GM12878 (cell line): ENCODE measurements at regions not wholly inside any gene's neighbourhood (a gene's known extent, or its start where the extent isn't known, plus 50 kb on each side); places are given as distances from the start of the nearest gene placed in this dataset.

Experiments
- ATAC-seq: fragments of 200-7000 bp; cut with Tn5 transposase; 3 replicates; pipeline ENCODE4 v1.9.1; 2020; ENCODE audit warnings: mild to moderate bottlenecking, moderate library complexity
- BruUV-seq: library from RNA; stranded (reverse); fragments of 400-500 nt; replicated peaks from 2 replicates; lab custom pipeline; 2021; lab: Mats Ljungman, UMichigan
- CTCF ChIA-PET: fragments of 300-600 bp; sonication (Branson Sonifier 250); formaldehyde crosslinking; extraction: SDS; loops from one replicate; lab custom pipeline; 2021; ENCODE audit warnings: inconsistent platforms; lab: Yijun Ruan, JAX
- POLR2A ChIA-PET: fragments of 350-600 bp; formaldehyde crosslinking; extraction: SDS; loops from one replicate; lab custom pipeline; 2021; ENCODE audit warnings: inconsistent platforms; lab: Charles Lee
- RAD21 ChIA-PET: fragments of 300-600 bp; sonication (Branson Sonifier 250); formaldehyde crosslinking; loops from one replicate; lab custom pipeline; 2023; ENCODE audit warnings: antibody characterized with exemption; ENCODE audit not compliant: unreplicated experiment; lab: Charles Lee
- SMC1A ChIA-PET: fragments of 300-600 bp; sonication (Branson Sonifier 250); formaldehyde crosslinking; loops from one replicate; lab custom pipeline; 2023; ENCODE audit not compliant: unreplicated experiment, uncharacterized antibody; lab: Charles Lee
- DNase-seq: peaks from one replicate; pipeline ENCODE4 v3.0.0-alpha.2; 2011; ENCODE audit warnings: low read depth, low spot score
- FAIRE-seq: peaks from 3 replicates; lab custom pipeline; 2011; peaks lifted over from hg19 to GRCh38; lab: Jason Lieb, UNC
- H2AFZ ChIP-seq: 2 replicates; pipeline ENCODE4 v1.6.0; 2011; ENCODE audit warnings: low read depth, low read length, control low read depth; ENCODE audit not compliant: control insufficient read depth
- H3K27ac ChIP-seq: 2 replicates; pipeline ENCODE4 v1.5.1; 2011; ENCODE audit warnings: control low read depth; ENCODE audit not compliant: control insufficient read depth, insufficient read depth
- H3K27me3 ChIP-seq, 2 experiments: replicated peaks in 1 of 2; 2 replicates each; pipeline versions ENCODE4 v1.6.0 to v1.6.1; 2011; ENCODE audit warnings: low read length in 1 of 2; ENCODE audit not compliant: control insufficient read depth in 2 of 2, insufficient read depth in 2 of 2
- H3K36me3 ChIP-seq, 2 experiments: 2 replicates each; pipeline ENCODE4 v1.5.1; 2011; ENCODE audit warnings: low read length in 1 of 2; ENCODE audit not compliant: control insufficient read depth in 2 of 2, insufficient read depth in 2 of 2
- H3K4me1 ChIP-seq: 2 replicates; pipeline ENCODE4 v1.6.1; 2011; ENCODE audit warnings: mild to moderate bottlenecking, low read length, moderate library complexity, mixed read lengths; ENCODE audit not compliant: control insufficient read depth, insufficient read depth
- H3K4me2 ChIP-seq: 2 replicates; pipeline ENCODE4 v1.6.0; 2011; ENCODE audit warnings: control low read depth; ENCODE audit not compliant: control insufficient read depth, insufficient read depth
- H3K4me3 ChIP-seq: fragments of 200-600 bp; sonication (generic); 2 replicates; pipeline ENCODE4 v1.5.1; 2016
- H3K79me2 ChIP-seq: 2 replicates; pipeline ENCODE4 v1.6.0; 2011; ENCODE audit warnings: low read length; ENCODE audit not compliant: control insufficient read depth, insufficient read depth
- H3K9ac ChIP-seq: 2 replicates; pipeline ENCODE4 v1.8.0; 2011; ENCODE audit warnings: low read length, control low read depth, mixed read lengths; ENCODE audit not compliant: control insufficient read depth, insufficient read depth
- H3K9me3 ChIP-seq: replicated peaks from 3 replicates; pipeline ENCODE4 v1.5.1; 2011; ENCODE audit warnings: mild to moderate bottlenecking, low read length; ENCODE audit not compliant: control insufficient read depth, insufficient read depth
- H4K20me1 ChIP-seq: 2 replicates; pipeline ENCODE4 v1.6.0; 2011; ENCODE audit not compliant: control insufficient read depth, insufficient read depth
- BHLHE40 ChIP-seq, 2 experiments: fragments of 450-650 bp in 1 of 2; IDR thresholded peaks; 2 replicates each; pipeline ENCODE4 v1.6.1; 2011 to 2017; ENCODE audit warnings: low read depth in 2 of 2, borderline replicate concordance in 1 of 2, improper control_type of control experiment in 1 of 2, low read length in 1 of 2, mild to moderate bottlenecking in 1 of 2
- CHD4 ChIP-seq: fragments of 200-600 bp; sonication (generic); IDR thresholded peaks from 2 replicates; pipeline ENCODE4 v1.6.1; 2016; ENCODE audit warnings: mild to moderate bottlenecking
- CREM ChIP-seq: IDR thresholded peaks from 2 replicates; pipeline ENCODE4 v1.6.1; 2014; ENCODE audit warnings: antibody characterized with exemption, low read depth
- ESRRA ChIP-seq: IDR thresholded peaks from 2 replicates; pipeline ENCODE4 v1.6.1; 2012; ENCODE audit warnings: mild to moderate bottlenecking, low read length, improper control_type of control experiment
- FOXK2 ChIP-seq: fragments of 450-650 bp; IDR thresholded peaks from 2 replicates; pipeline ENCODE4 v1.6.1; 2017; ENCODE audit warnings: mild to moderate bottlenecking, moderate library complexity
- IRF4 ChIP-seq: IDR thresholded peaks from 2 replicates; pipeline ENCODE4 v1.6.1; 2011; ENCODE audit warnings: low read depth, low read length
- MYC ChIP-seq: IDR thresholded peaks from 2 replicates; pipeline ENCODE4 v1.6.1; 2011; ENCODE audit warnings: mild to moderate bottlenecking, low read length, moderate library complexity, inconsistent platforms; ENCODE audit not compliant: insufficient read depth, insufficient replicate concordance, insufficient read length, severe bottlenecking
- RAD51 ChIP-seq: fragments of 450-650 bp; IDR thresholded peaks from 2 replicates; pipeline ENCODE4 v1.6.1; 2016; ENCODE audit warnings: moderate library complexity, mild to moderate bottlenecking, inconsistent platforms
- STAT1 ChIP-seq: fragments of 450-650 bp; conservative IDR thresholded peaks from 2 replicates; pipeline ENCODE4 v1.6.1; 2014; ENCODE audit warnings: antibody characterized with exemption, mild to moderate bottlenecking
- TAF1 ChIP-seq: IDR thresholded peaks from 2 replicates; pipeline ENCODE4 v1.6.1; 2011; ENCODE audit warnings: mild to moderate bottlenecking, low read depth, low read length, borderline replicate concordance
- WGBS: methylation state at CpG from one replicate; pipeline ENCODE4 v1.1.6; 2016; ENCODE audit warnings: low lambda C conversion rate; ENCODE audit not compliant: insufficient replicate concordance, insufficient coverage; ENCODE audit errors: missing lambda C conversion rate; 5-methylcytosine and 5-hydroxymethylcytosine counted together
- in situ Hi-C: fragments of 300-500 bp; cut with MboI; formaldehyde crosslinking; loops from 9 replicates; pipeline ENCODE4 v1.14.3; 2018; ENCODE audit warnings: mixed read lengths
- intact Hi-C: fragments of 100-400 bp; cut with micrococcal nuclease; formaldehyde crosslinking; loops from one replicate; pipeline ENCODE4 v1.14.2; 2022; ENCODE audit not compliant: unreplicated experiment
- TF ChIP-seq, protein P1 (sequence below): IDR thresholded peaks from 2 replicates; pipeline ENCODE4 v1.6.1; 2011; ENCODE audit warnings: low read depth, mild to moderate bottlenecking, low read length, moderate library complexity, borderline replicate concordance; ENCODE audit errors: extremely low read depth
- TF ChIP-seq, protein P2 (sequence below): fragments of 450-650 bp; IDR thresholded peaks from 2 replicates; pipeline ENCODE4 v1.6.1; 2017; ENCODE audit warnings: antibody characterized with exemption, mild to moderate bottlenecking, moderate library complexity

DNA sequence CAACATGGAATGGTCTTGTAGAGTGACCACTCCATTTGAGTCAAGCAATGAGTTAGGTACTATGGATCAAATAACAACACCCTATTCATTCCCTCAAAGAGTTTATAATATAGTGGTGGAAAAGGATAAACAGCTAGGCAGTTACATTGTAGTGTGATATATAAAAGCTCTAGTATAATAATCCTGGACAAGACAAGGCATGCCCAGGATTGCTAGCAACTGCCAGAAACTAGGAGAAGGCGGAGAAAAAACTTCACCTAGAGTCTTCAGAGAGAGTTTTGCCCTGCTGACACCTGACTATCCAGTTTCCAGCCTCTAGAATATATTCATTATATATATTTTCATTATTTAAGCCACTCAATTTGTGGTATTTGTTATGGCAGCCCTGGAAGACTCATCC lies 530.6 kb downstream of the KLF12 start:
- ChIA-PET POLR2A (no interaction called here), SMC1A (no interaction called here), RAD21 (no interaction called here), CTCF (no interaction called here)
- no peak for TF ChIP-seq BHLHE40 (IDR thresholded peaks at IDR 0.05; ENCODE audit: borderline replicate concordance in 1 of 2, low read depth in 2 of 2, low read length in 1 of 2)
- no peak for TF ChIP-seq STAT1
- TF ChIP-seq MYC, result no peak
- no peak for TF ChIP-seq RAD51
- Histone ChIP-seq H3K79me2 (no peaks in the 10 kb centered on the region), H3K4me1 (no peaks in the 10 kb centered on the region), H3K27me3 (no peaks in the 10 kb centered on the region), H4K20me1 (no peaks in the 10 kb centered on the region), H2AFZ (no peak overlapping the region), H3K36me3 (no peaks in the 10 kb centered on the region), H3K4me2 (no peak overlapping the region), H3K27ac (no peak overlapping the region), H3K9ac (no peak overlapping the region), H3K4me3 (no peak overlapping the region), H3K9me3 (no peaks in the 10 kb centered on the region)
- FAIRE-seq, result no peak
- no peak for ATAC-seq
- in situ Hi-C loops (no loop called here), intact Hi-C loops (no loop called here)
- BruUV-seq, result no TSS peak
- WGBS, result 0% methylated on average over 1 of the region's 1 CpG
- DNase-seq, result no peak

DNA sequence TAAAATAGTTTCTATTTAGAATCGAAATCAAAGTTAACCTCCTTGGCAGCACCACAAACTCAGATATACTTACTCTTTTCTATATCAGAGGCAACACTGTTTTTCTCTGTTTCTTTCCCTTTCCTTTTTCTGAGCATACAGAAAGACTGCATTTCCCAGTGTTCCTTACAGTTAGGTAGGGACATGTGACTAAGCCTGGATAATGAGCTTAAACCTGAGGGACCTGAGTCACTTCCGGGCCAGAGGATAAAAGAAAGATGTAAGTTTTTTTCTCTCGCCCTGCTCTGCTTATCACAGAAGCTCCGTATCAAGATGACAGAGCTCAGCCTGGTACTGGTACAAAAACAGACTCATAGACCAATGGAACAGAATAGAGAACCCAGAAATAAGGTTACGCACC lies 531.9 kb downstream of the KLF12 start:
- no peak for ATAC-seq
- Histone ChIP-seq H3K4me1 (no peaks in the 10 kb centered on the region), H2AFZ (no peak overlapping the region), H3K4me2 (no peak overlapping the region), H3K9me3 (no peaks in the 10 kb centered on the region), H4K20me1 (no peaks in the 10 kb centered on the region), H3K4me3 (no peak overlapping the region), H3K27ac (no peak overlapping the region), H3K9ac (no peak overlapping the region), H3K79me2 (no peaks in the 10 kb centered on the region), H3K27me3 (no peaks in the 10 kb centered on the region), H3K36me3 (no peaks in the 10 kb centered on the region)
- FAIRE-seq, result no peak
- WGBS, result 32% methylated on average over 5 of the region's 5 CpGs
- no peak for DNase-seq
- ChIA-PET SMC1A (interaction anchor here (1.0 kb wide), 1 partner anchor 10 kb away, joined by 3 read pairs; no protein-coding TSS in a partner anchor), POLR2A (no interaction called here), CTCF (interaction anchor here (0.6 kb wide), 1 partner anchor 314 kb away, joined by 3 read pairs; no protein-coding TSS in a partner anchor), RAD21 (no interaction called here)
- BruUV-seq, result no TSS peak
- TF ChIP-seq IRF4 (no peak), ESRRA (no peak), CREM (no peak), FOXK2 (no peak), TAF1 (no peak), CHD4 (no peak)
- TF ChIP-seq, protein P1, sequence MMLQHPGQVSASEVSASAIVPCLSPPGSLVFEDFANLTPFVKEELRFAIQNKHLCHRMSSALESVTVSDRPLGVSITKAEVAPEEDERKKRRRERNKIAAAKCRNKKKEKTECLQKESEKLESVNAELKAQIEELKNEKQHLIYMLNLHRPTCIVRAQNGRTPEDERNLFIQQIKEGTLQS, result no peak
- TF ChIP-seq, protein P2, sequence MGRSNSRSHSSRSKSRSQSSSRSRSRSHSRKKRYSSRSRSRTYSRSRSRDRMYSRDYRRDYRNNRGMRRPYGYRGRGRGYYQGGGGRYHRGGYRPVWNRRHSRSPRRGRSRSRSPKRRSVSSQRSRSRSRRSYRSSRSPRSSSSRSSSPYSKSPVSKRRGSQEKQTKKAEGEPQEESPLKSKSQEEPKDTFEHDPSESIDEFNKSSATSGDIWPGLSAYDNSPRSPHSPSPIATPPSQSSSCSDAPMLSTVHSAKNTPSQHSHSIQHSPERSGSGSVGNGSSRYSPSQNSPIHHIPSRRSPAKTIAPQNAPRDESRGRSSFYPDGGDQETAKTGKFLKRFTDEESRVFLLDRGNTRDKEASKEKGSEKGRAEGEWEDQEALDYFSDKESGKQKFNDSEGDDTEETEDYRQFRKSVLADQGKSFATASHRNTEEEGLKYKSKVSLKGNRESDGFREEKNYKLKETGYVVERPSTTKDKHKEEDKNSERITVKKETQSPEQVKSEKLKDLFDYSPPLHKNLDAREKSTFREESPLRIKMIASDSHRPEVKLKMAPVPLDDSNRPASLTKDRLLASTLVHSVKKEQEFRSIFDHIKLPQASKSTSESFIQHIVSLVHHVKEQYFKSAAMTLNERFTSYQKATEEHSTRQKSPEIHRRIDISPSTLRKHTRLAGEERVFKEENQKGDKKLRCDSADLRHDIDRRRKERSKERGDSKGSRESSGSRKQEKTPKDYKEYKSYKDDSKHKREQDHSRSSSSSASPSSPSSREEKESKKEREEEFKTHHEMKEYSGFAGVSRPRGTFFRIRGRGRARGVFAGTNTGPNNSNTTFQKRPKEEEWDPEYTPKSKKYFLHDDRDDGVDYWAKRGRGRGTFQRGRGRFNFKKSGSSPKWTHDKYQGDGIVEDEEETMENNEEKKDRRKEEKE, result no peak
- in situ Hi-C loops, result no loop called here
- intact Hi-C loops, result no loop called here
